Retinal pigment epithelial cell (primary cell): ENCODE measurements at regions not wholly inside any gene's neighbourhood (a gene's known extent, or its start where the extent isn't known, plus 50 kb on each side); places are given as distances from the start of the nearest gene placed in this dataset.

Source experiments
- DNase-seq: peaks from one replicate; pipeline ENCODE4 v3.0.0-alpha.2; 2010; ENCODE audit warnings: low read depth
- H3K4me3 ChIP-seq: 2 replicates; pipeline ENCODE4 v1.5.1; 2011; ENCODE audit warnings: mild to moderate bottlenecking, low read length, control low read depth, moderate library complexity
- CTCF ChIP-seq: conservative IDR thresholded peaks from 2 replicates; pipeline ENCODE4 v1.5.1; 2011; ENCODE audit warnings: low read depth, low read length, control low read depth, inconsistent platforms

GRCh38 chr4:162560073-162560472 is 396.3 kb upstream of the FSTL5 start:
- DNase-seq = no peak
- no peak for TF ChIP-seq CTCF
- no peak overlapping the region for H3K4me3 ChIP-seq

- no peak overlapping the region for H3K4me3 ChIP-seq
- DNase-seq = no peak
- TF ChIP-seq CTCF = no peak
These were observed 393.8 kb upstream of the FSTL5 start for GRCh38 chr4:162557516-162558106.

- H3K4me3 ChIP-seq = no peak overlapping the region
- no peak for DNase-seq
- TF ChIP-seq CTCF = no peak
These were observed 371.3 kb upstream of the FSTL5 start for GRCh38 chr4:162535121-162535520.

- H3K4me3 ChIP-seq = no peak overlapping the region
- no peak for TF ChIP-seq CTCF
- DNase-seq = peak; percentile 94
These were observed 359.4 kb upstream of the FSTL5 start for GRCh38 chr4:162523171-162523570.

- H3K4me3 ChIP-seq = no peak overlapping the region
- DNase-seq = peak; percentile 39
- TF ChIP-seq CTCF = no peak
These were observed 358.9 kb upstream of the FSTL5 start for GRCh38 chr4:162522724-162523123.

- DNase-seq = no peak
- no peak for TF ChIP-seq CTCF
- H3K4me3 ChIP-seq = no peak overlapping the region
These were observed 347.1 kb upstream of the FSTL5 start for GRCh38 chr4:162510937-162511336.

- H3K4me3 ChIP-seq = no peak overlapping the region
- DNase-seq = no peak
- no peak for TF ChIP-seq CTCF
These were observed 346.3 kb upstream of the FSTL5 start for GRCh38 chr4:162510115-162510514.
